CD14-positive monocyte (primary cell): ENCODE measurements at regions not wholly inside any gene's neighbourhood (a gene's known extent, or its start where the extent isn't known, plus 50 kb on each side); places are given as distances from the start of the nearest gene placed in this dataset.

Source experiments
- DNase-seq, 3 donors: peaks; one replicate each; pipeline ENCODE4 v3.0.0-alpha.2; 2011 to 2022
- H2AFZ ChIP-seq: 2 replicates; pipeline ENCODE4 v1.6.0; 2012; ENCODE audit warnings: mild to moderate bottlenecking, low read depth, low read length, inconsistent platforms; ENCODE audit not compliant: insufficient read depth, poor library complexity, severe bottlenecking
- H3K27ac ChIP-seq, 2 donors: 1 replicate in 1 of 2; 2 replicates in 1 of 2; pipeline ENCODE4 v1.5.1; 2012 to 2013; ENCODE audit warnings: low read length in 2 of 2, control low read depth in 1 of 2, inconsistent platforms in 1 of 2, low read depth in 1 of 2, mild to moderate bottlenecking in 1 of 2
- H3K27me3 ChIP-seq, 2 donors: one replicate each; pipeline versions ENCODE4 v1.6.0 to v1.6.1; 2011 to 2013; ENCODE audit warnings: low read length in 2 of 2; ENCODE audit not compliant: control insufficient read depth in 2 of 2, insufficient read depth in 2 of 2
- H3K36me3 ChIP-seq, 2 donors: replicated peaks in 1 of 2; 1 replicate in 1 of 2; 2 replicates in 1 of 2; pipeline versions ENCODE4 v1.5.1 to v1.6.1; 2012 to 2013; ENCODE audit warnings: low read length in 2 of 2, control low read depth in 1 of 2, inconsistent platforms in 1 of 2, mild to moderate bottlenecking in 1 of 2; ENCODE audit not compliant: insufficient read depth in 2 of 2, control insufficient read depth in 1 of 2
- H3K4me1 ChIP-seq, 2 donors: 1 replicate in 1 of 2; 2 replicates in 1 of 2; pipeline versions ENCODE4 v1.5.1 to v1.6.1; 2012 to 2013; ENCODE audit warnings: low read length in 2 of 2, control low read depth in 1 of 2, inconsistent platforms in 1 of 2, mild to moderate bottlenecking in 1 of 2, moderate library complexity in 1 of 2; ENCODE audit not compliant: insufficient read depth in 2 of 2, control insufficient read depth in 1 of 2
- H3K4me2 ChIP-seq: replicated peaks from 2 replicates; pipeline ENCODE3; 2012; ENCODE audit warnings: low read length, moderate library complexity, mild to moderate bottlenecking; ENCODE audit not compliant: poor library complexity, severe bottlenecking; ENCODE audit errors: extremely low read depth
- H3K4me3 ChIP-seq, 3 experiments: fragments of 200-600 bp in 1 of 3; sonication (generic) in 1 of 3; replicated peaks in 1 of 3; 1 replicate in 2 of 3; 2 replicates in 1 of 3; pipeline ENCODE4 v1.5.1; 2011 to 2013; ENCODE audit warnings: low read length in 3 of 3, mild to moderate bottlenecking in 3 of 3, control low read depth in 2 of 3, low read depth in 2 of 3, inconsistent platforms in 1 of 3, moderate library complexity in 1 of 3
- H3K79me2 ChIP-seq: 2 replicates; pipeline ENCODE4 v1.6.0; 2012; ENCODE audit warnings: mild to moderate bottlenecking, control low read depth, inconsistent platforms, low read length, moderate library complexity; ENCODE audit not compliant: insufficient read depth
- H3K9ac ChIP-seq: 2 replicates; pipeline ENCODE4 v1.6.0; 2017; ENCODE audit warnings: low read length, mild to moderate bottlenecking; ENCODE audit not compliant: insufficient read depth, poor library complexity, severe bottlenecking
- H3K9me3 ChIP-seq, 2 donors: replicated peaks in 1 of 2; 1 replicate in 1 of 2; 2 replicates in 1 of 2; pipeline versions ENCODE4 v1.5.1 to v1.6.1; 2012 to 2013; ENCODE audit warnings: low read length in 2 of 2, control low read depth in 1 of 2; ENCODE audit not compliant: control insufficient read depth in 1 of 2, insufficient read depth in 1 of 2
- H4K20me1 ChIP-seq: 2 replicates; pipeline ENCODE4 v1.6.0; 2012; ENCODE audit warnings: mild to moderate bottlenecking, low read length, control low read depth, moderate library complexity; ENCODE audit not compliant: insufficient read depth
- H3K27ac Mint-ChIP-seq, 7 donors: one replicate each; pipeline ENCODE4 v1.8.0; 2020; ENCODE audit warnings: mild to moderate bottlenecking in 7 of 7, mixed read lengths in 7 of 7, moderate library complexity in 6 of 7, inconsistent platforms in 2 of 7
- H3K27me3 Mint-ChIP-seq, 3 donors: one replicate each; pipeline ENCODE4 v1.8.0; 2021 to 2022; ENCODE audit warnings: low read depth in 3 of 3, mild to moderate bottlenecking in 3 of 3, mixed read lengths in 3 of 3, moderate library complexity in 3 of 3, inconsistent platforms in 1 of 3
- H3K36me3 Mint-ChIP-seq, 2 donors: one replicate each; pipeline ENCODE4 v1.8.0; 2020; ENCODE audit warnings: mixed read lengths in 2 of 2, inconsistent platforms in 1 of 2, mild to moderate bottlenecking in 1 of 2
- H3K4me1 Mint-ChIP-seq: one replicate; pipeline ENCODE4 v1.8.0; 2020; ENCODE audit warnings: mild to moderate bottlenecking, mixed read lengths
- H3K4me3 Mint-ChIP-seq, 2 donors: one replicate each; pipeline ENCODE4 v1.8.0; 2020; ENCODE audit warnings: mild to moderate bottlenecking in 2 of 2, mixed read lengths in 2 of 2, moderate library complexity in 1 of 2
- H3K9me3 Mint-ChIP-seq, 7 donors: one replicate each; pipeline ENCODE4 v1.8.0; 2020 to 2022; ENCODE audit warnings: mixed read lengths in 7 of 7, mild to moderate bottlenecking in 6 of 7, moderate library complexity in 6 of 7, inconsistent platforms in 2 of 7
- WGBS: methylation state at CpG from one replicate; pipeline ENCODE4 v1.1.5; 2013; ENCODE audit warnings: missing lambda C conversion rate; ENCODE audit not compliant: insufficient coverage; 5-methylcytosine and 5-hydroxymethylcytosine counted together
- intact Hi-C, 2 donors: fragments of 100-400 bp; cut with micrococcal nuclease; formaldehyde crosslinking; loops; one replicate each; pipeline versions ENCODE4 v1.15.0 to v1.15.1; 2023
- TF ChIP-seq, protein P1 (sequence below): fragments of 200-600 bp; IDR thresholded peaks from one replicate; pipeline ENCODE4 v1.8.0; 2022; ENCODE audit warnings: antibody characterized with exemption, mild to moderate bottlenecking

DNA sequence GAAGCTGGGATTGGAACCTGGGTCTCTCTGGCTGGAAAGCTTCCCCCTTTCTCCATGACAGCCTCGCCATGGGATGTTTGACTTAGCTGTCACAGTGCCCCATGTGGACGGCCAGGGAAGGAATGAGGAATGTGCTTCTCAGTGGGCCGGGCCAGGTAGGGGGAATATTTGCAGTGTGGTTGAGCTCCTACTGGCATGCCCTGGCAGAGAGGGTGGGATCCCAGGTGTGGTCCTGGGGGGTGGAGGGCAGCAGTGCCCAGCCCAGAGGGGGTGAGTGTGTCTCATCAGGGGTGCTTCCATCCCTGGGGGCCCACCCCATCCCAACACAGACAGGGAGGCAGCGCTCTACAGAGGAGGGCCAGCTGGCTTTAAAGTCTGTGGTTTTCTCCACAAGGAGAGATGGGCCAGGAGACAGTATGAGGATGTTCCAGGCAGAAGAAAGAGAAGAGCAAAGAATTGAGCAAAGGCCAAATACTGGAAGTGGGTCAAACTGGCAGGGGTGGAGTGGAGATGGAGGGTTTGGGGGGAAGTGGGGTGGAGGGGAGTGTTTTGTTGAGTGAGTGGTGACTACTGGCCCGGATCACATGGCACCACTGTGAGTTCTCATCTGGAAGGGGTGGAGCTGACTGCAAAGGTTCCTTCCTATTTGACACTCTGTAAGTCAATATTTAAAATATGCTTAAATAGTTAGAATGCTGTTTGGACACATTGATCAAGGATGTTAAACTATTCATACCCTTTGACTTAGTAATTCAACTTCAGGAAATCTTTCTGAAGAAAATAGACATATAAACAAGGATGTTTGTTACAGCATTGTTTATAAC, 94.0 kb downstream of the MYCN start:
- H3K4me3 ChIP-seq = no peak overlapping the region
- no peak overlapping the region for H3K9ac ChIP-seq
- Mint-ChIP-seq H3K4me1 (peaks cover 2% of the 10 kb centered on the region), H3K9me3 (no peaks in the 10 kb centered on the region), H3K27ac (no peak overlapping the region), H3K27me3 (peaks cover 1 to 6% (median 5%) of the 10 kb centered on the region in 3 donors), H3K36me3 (no peaks in the 10 kb centered on the region), H3K4me3 (no peak overlapping the region)
- no peaks in the 10 kb centered on the region for H3K9me3 ChIP-seq
- DNase-seq = no peak
- TF ChIP-seq, protein P1, sequence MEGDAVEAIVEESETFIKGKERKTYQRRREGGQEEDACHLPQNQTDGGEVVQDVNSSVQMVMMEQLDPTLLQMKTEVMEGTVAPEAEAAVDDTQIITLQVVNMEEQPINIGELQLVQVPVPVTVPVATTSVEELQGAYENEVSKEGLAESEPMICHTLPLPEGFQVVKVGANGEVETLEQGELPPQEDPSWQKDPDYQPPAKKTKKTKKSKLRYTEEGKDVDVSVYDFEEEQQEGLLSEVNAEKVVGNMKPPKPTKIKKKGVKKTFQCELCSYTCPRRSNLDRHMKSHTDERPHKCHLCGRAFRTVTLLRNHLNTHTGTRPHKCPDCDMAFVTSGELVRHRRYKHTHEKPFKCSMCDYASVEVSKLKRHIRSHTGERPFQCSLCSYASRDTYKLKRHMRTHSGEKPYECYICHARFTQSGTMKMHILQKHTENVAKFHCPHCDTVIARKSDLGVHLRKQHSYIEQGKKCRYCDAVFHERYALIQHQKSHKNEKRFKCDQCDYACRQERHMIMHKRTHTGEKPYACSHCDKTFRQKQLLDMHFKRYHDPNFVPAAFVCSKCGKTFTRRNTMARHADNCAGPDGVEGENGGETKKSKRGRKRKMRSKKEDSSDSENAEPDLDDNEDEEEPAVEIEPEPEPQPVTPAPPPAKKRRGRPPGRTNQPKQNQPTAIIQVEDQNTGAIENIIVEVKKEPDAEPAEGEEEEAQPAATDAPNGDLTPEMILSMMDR = no peak
- no peak overlapping the region for H3K4me2 ChIP-seq
- no peaks in the 10 kb centered on the region for H3K79me2 ChIP-seq
- H3K36me3 ChIP-seq = no peaks in the 10 kb centered on the region
- no peaks in the 10 kb centered on the region for H4K20me1 ChIP-seq
- H3K27me3 ChIP-seq = no peaks in the 10 kb centered on the region
- 90% methylated on average over 2 of the region's 5 CpGs for WGBS
- H3K4me1 ChIP-seq = no peaks in the 10 kb centered on the region
- no peak overlapping the region for H2AFZ ChIP-seq
- intact Hi-C loops = no loop called here
- H3K27ac ChIP-seq = no peak overlapping the region

DNA sequence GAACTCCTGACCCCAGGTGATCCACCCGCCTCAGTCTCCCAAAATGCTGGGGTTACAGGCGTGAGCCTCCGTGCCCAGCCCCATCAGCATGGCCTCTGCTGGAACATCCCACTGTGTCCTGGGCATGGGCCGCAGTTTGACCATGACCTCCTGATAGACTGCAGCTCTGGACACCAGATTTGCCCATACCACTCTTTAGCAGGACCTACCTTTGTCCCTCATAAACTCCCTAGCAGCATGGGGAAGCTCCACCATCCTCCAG, 92.6 kb downstream of the MYCN start:
- Histone ChIP-seq H3K36me3 (no peaks in the 10 kb centered on the region), H4K20me1 (no peaks in the 10 kb centered on the region), H3K9me3 (no peaks in the 10 kb centered on the region), H3K27ac (no peak overlapping the region), H3K27me3 (no peaks in the 10 kb centered on the region), H3K9ac (no peak overlapping the region), H3K4me3 (no peak overlapping the region), H3K79me2 (no peaks in the 10 kb centered on the region), H3K4me2 (no peak overlapping the region), H2AFZ (no peak overlapping the region), H3K4me1 (no peaks in the 10 kb centered on the region)
- Mint-ChIP-seq H3K4me3 (no peak overlapping the region), H3K36me3 (no peaks in the 10 kb centered on the region), H3K4me1 (peaks cover 2% of the 10 kb centered on the region), H3K9me3 (no peaks in the 10 kb centered on the region), H3K27me3 (peaks cover 1 to 6% (median 6%) of the 10 kb centered on the region in 3 donors), H3K27ac (peak overlapping the region in 1 of 7 donors; percentile 10)
- no peak for DNase-seq
- intact Hi-C loops = no loop called here
- 100% methylated on average over 4 of the region's 4 CpGs for WGBS
- TF ChIP-seq, protein P1 = no peak
